ENCODE measurements at regions not wholly inside any gene's neighbourhood (a gene's known extent, or its start where the extent isn't known, plus 50 kb on each side); places are given as distances from the start of the nearest gene placed in this dataset.
"Not testable (repeated sequence)": the region's sequence is repeated elsewhere in the genome, so short reads cannot be mapped to it uniquely, and the experiment has no call there.

- DNase-seq: no peak
Measured at GRCh38 chr20:23299673-23300050, 50.9 kb upstream of the NXT1 start.

- DNase-seq: no peak
Measured at GRCh38 chr20:23298926-23299672, 51.5 kb upstream of the NXT1 start.

- DNase-seq: no peak
Measured at GRCh38 chr20:23298155-23298554, 52.4 kb upstream of the NXT1 start.

- no peak for DNase-seq
Measured at GRCh38 chr20:23296841-23297701, 53.5 kb upstream of the NXT1 start.

GRCh38 chr20:23295934-23296333, 54.7 kb upstream of the NXT1 start:
- no peak for DNase-seq

- no peak for DNase-seq
Measured at GRCh38 chr20:23294671-23295070, 55.9 kb upstream of the NXT1 start.

- no peak for DNase-seq
Measured at GRCh38 chr20:23294166-23294565, 56.4 kb upstream of the NXT1 start.

- DNase-seq: no peak
Measured at GRCh38 chr20:23293689-23294088, 56.9 kb upstream of the NXT1 start.

- not testable (repeated sequence) for DNase-seq
Measured at GRCh38 chr20:23292311-23292710, 58.3 kb upstream of the NXT1 start.

GRCh38 chr20:23291575-23292240, 58.9 kb upstream of the NXT1 start:
- DNase-seq: no peak

- DNase-seq: no peak
Measured at GRCh38 chr20:23290761-23291574, 59.6 kb upstream of the NXT1 start.

GRCh38 chr20:23289724-23290395, 60.7 kb upstream of the NXT1 start:
- no peak for DNase-seq

GRCh38 chr20:23289249-23289648, 61.3 kb upstream of the NXT1 start:
- no peak for DNase-seq

- no peak for DNase-seq
Measured at GRCh38 chr20:23287354-23288190, 63.0 kb upstream of the NXT1 start.

- DNase-seq: no peak
Measured at GRCh38 chr20:23286346-23286745, 64.2 kb upstream of the NXT1 start.

- DNase-seq: no peak
Measured at GRCh38 chr20:23285536-23285935, 65.1 kb upstream of the NXT1 start.

- DNase-seq: no peak
Measured at GRCh38 chr20:23284009-23284408, 66.6 kb upstream of the NXT1 start.

- no peak for DNase-seq
Measured at GRCh38 chr20:23283096-23283850, 67.3 kb upstream of the NXT1 start.

- DNase-seq: no peak
Measured at GRCh38 chr20:23282546-23282945, 68.0 kb upstream of the NXT1 start.

Data from hypothalamus (tissue), 51 donors.